Inferior parietal cortex (tissue), 1 donor: ENCODE measurements at regions not wholly inside any gene's neighbourhood (a gene's known extent, or its start where the extent isn't known, plus 50 kb on each side); places are given as distances from the start of the nearest gene placed in this dataset.
"Not testable (repeated sequence)": the region's sequence is repeated elsewhere in the genome, so short reads cannot be mapped to it uniquely, and the experiment has no call there.

ENCODE experiments used
- DNase-seq: peaks from one replicate; pipeline ENCODE4 v3.0.0-alpha.2; 2016; ENCODE audit errors: extremely low spot score

GRCh38 chr1:218930472-218931241 is 243.0 kb upstream of the LYPLAL1 start:
- DNase-seq: no peak

GRCh38 chr1:218931324-218931723 is 242.4 kb upstream of the LYPLAL1 start:
- no peak for DNase-seq

GRCh38 chr1:218933513-218933912 is 240.2 kb upstream of the LYPLAL1 start:
- no peak for DNase-seq

GRCh38 chr1:218935408-218935807 is 238.3 kb upstream of the LYPLAL1 start:
- DNase-seq: not testable (repeated sequence)

GRCh38 chr1:218938259-218938658 is 235.4 kb upstream of the LYPLAL1 start:
- DNase-seq: no peak

- no peak for DNase-seq
Observed at GRCh38 chr1:218939095-218939494, 234.6 kb upstream of the LYPLAL1 start.

GRCh38 chr1:218942431-218942830 is 231.2 kb upstream of the LYPLAL1 start:
- DNase-seq: no peak

- DNase-seq: no peak
Observed at GRCh38 chr1:218943371-218943770, 230.3 kb upstream of the LYPLAL1 start.

GRCh38 chr1:218945050-218945449 is 228.6 kb upstream of the LYPLAL1 start:
- DNase-seq: no peak

- DNase-seq: no peak
Observed at GRCh38 chr1:218946147-218946546, 227.5 kb upstream of the LYPLAL1 start.

GRCh38 chr1:218948446-218948845 is 225.2 kb upstream of the LYPLAL1 start:
- DNase-seq: no peak

GRCh38 chr1:218953386-218953785 is 220.3 kb upstream of the LYPLAL1 start:
- DNase-seq: no peak

GRCh38 chr1:218957971-218958370 is 215.7 kb upstream of the LYPLAL1 start:
- no peak for DNase-seq

- no peak for DNase-seq
Observed at GRCh38 chr1:218959784-218960183, 213.9 kb upstream of the LYPLAL1 start.

GRCh38 chr1:218964471-218965185 is 209.1 kb upstream of the LYPLAL1 start:
- no peak for DNase-seq

- no peak for DNase-seq
Observed at GRCh38 chr1:218965821-218966220, 207.9 kb upstream of the LYPLAL1 start.

- DNase-seq: no peak
Observed at GRCh38 chr1:218967254-218967653, 206.4 kb upstream of the LYPLAL1 start.

GRCh38 chr1:218967836-218968235 is 205.8 kb upstream of the LYPLAL1 start:
- no peak for DNase-seq

GRCh38 chr1:218969006-218969405 is 204.7 kb upstream of the LYPLAL1 start:
- no peak for DNase-seq

- no peak for DNase-seq
Observed at GRCh38 chr1:218970397-218970990, 203.2 kb upstream of the LYPLAL1 start.

GRCh38 chr1:218971156-218971555 is 202.5 kb upstream of the LYPLAL1 start:
- no peak for DNase-seq

GRCh38 chr1:218980881-218981280 is 192.8 kb upstream of the LYPLAL1 start:
- DNase-seq: no peak

GRCh38 chr1:218982482-218982881 is 191.2 kb upstream of the LYPLAL1 start:
- no peak for DNase-seq
